T-helper 9 cell (primary cell): ENCODE measurements at regions not wholly inside any gene's neighbourhood (a gene's known extent, or its start where the extent isn't known, plus 50 kb on each side); places are given as distances from the start of the nearest gene placed in this dataset.

Experiments used
- DNase-seq: peaks from one replicate; pipeline ENCODE4 v3.0.0-alpha.2; 2020

DNA sequence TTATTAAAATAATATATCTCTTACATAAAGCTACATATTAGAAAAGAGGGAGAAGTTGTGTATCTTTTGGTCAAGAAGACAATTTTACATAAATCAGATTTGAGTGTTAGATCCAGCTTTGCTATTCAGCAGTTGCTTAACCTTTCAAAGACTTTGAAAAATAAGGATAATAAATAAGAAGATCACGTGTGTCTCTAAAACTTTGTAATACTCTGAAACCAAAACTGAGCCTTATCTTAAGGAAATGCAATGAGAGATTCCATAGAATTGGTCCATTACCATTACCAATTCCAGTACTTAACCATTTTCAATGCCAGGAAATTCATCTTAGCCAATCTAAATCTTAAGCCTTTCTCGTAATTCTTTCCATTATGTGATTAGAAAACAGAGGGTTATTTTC, 89.2 kb upstream of the COL5A2 start:
- no peak for DNase-seq

DNA sequence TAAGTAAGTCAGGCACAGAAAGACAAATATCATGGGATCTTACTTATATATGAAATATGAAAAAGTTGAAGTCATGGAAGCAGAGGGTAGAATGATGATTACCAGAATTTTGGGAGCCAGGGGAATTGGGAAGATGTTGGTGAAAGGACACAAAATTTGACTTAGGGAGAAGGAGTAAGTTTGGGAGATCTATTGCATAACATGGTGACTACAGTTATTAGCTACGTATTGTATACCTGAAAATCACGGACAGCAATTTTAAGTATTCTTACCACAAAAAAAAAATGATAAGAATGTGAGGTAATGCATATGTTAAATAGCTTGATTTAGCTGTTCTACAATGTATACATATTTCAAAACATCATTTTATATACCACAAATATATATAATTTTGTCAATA, 94.2 kb upstream of the COL5A2 start:
- DNase-seq: no peak

- no peak for DNase-seq
These were observed 94.8 kb upstream of the COL5A2 start for GRCh38 chr2:189274361-189274760.

DNA sequence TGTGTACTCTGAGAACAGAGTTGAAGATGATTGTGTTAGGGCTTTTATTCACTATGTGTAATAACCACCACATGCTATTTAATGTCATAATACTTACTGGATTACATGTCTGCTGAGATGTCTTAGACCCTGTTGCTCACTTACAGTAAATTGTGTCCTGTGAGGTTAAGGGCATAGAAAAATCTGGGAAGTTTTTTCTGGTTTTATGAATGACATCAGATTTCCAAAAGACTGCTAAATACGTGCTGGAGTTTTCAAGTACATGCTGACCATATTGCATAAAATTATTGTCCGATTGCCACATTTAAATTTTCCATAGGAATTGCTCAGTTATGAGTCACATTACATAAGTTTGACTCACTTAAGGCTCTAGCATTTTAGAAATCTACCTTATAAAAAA, 96.7 kb upstream of the COL5A2 start:
- DNase-seq: no peak

GRCh38 chr2:189281201-189281600, 101.6 kb upstream of the COL5A2 start:
- no peak for DNase-seq

DNA sequence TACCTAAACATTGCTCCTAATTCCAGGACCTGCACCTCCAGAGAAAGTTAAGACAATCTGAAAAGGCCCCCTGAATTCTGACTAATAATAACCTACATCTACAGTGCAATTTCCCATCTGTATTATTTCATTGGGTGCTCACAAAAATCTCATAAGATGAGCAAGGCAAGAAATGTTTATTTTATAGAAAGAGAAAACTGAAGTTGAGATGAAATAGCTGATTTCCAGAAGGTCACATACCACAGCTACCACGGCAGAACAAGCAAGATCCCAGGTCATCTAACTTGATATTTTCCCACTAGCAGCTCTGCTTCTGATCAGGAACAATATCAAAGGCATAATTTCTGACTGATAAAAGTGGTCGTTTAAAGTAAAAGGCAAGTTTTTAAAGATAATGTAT, 105.8 kb upstream of the COL5A2 start:
- DNase-seq: no peak

- no peak for DNase-seq
These were observed 106.5 kb upstream of the COL5A2 start for GRCh38 chr2:189285962-189286645.

DNA sequence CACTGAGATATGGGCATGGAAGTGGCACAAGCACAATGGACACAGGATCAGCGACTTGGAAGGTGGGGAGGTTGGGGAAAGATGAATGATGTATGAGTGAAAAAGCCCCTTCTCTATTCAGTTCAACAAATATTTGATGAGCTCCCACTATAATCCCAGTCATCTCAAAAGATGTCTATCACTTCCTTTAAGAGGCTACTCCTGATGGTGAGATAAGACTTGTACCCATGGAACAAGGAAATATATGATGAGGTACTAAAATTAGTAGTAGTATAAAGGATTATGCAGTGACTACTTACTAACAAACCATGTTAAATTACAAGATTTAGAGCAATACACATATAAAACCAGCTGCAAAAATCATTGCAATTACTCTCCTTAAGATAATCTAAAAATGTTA, 107.8 kb upstream of the COL5A2 start:
- DNase-seq: no peak

DNA sequence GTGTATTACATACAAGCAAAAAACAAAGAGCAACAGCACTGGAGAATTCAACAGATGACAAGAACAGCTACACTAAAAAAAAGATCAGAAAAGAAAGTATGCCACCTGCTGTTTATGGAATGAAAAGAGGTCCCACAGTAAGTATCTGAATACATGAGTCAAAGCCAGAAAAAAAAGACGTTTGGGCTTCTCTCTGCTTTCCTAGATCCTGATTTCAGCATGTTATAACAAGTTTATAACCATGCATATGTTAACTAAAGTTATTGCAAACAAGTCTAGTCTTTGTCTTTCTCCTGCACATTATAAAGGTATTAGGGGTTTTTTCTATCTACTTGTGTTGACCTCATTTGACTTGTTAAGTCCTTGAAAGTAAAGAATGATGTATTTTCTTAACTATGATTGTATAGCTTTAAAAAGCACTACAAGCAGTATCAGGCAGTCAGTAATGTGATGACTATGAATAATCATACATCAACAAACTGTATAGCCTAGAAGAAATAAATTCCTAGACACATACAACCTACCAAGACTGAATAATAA, 108.5 kb upstream of the COL5A2 start:
- DNase-seq: no peak

GRCh38 chr2:189291460-189291859, 111.9 kb upstream of the COL5A2 start:
- no peak for DNase-seq

DNA sequence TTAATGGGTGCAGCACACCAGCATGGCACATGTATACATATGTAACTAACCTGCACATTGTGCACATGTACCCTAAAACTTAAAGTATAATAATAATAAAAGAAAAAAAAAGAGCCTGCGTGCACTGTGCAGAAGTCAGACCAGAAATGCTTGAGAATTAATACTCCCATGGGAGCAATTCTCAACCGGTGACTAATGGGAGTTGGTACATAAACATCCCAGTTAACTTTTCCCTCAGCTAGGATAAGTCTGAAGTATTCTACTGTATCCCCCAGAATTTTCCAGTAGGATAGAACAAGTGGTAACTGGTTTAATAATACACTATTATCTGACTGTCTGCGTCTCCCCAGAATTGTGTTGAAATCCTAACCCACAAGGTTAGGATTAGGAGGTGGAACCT, 113.6 kb upstream of the COL5A2 start:
- no peak for DNase-seq

DNA sequence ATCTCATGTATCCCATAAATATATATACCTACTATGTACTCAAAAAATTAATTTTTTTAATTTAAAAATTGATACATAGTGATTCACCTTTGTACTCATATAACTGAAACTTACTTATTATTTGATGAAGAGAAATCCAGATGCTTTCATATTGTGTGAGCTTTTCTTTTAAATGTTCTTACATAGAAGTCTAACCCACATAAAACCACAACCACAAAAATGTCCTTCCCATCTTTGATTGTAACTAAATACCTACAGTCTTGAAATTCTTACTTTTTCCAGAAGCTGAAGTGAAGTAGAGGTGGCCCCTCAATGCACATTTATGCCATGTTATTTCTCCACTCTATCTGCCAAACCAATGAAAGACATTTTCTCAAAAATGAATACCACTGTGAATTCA, 117.9 kb upstream of the COL5A2 start:
- DNase-seq: no peak

- no peak for DNase-seq
These were observed 118.5 kb upstream of the COL5A2 start for GRCh38 chr2:189298038-189298437.

DNA sequence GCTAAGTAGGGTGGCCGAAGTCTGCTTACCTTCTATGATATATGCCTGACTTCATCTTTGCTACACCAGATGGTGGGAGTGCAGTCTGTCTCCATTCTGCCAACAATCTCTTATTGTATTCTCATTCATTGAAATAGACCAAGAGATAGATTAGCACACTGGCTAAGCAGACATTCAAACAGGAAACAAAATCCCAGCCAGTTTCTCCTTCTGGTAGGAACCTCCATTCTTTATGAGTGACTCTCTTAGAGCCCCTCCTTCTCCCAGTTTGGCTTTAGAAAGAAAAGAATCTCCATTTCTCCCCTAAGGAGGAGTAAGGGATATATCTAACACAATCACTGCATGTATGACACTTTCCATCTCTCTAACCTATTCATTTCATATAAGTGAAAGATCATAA, 118.9 kb upstream of the COL5A2 start:
- no peak for DNase-seq

- no peak for DNase-seq
These were observed 120.4 kb upstream of the COL5A2 start for GRCh38 chr2:189299974-189300373.

GRCh38 chr2:189300916-189301315, 121.4 kb upstream of the COL5A2 start:
- peak; percentile 5 for DNase-seq

DNA sequence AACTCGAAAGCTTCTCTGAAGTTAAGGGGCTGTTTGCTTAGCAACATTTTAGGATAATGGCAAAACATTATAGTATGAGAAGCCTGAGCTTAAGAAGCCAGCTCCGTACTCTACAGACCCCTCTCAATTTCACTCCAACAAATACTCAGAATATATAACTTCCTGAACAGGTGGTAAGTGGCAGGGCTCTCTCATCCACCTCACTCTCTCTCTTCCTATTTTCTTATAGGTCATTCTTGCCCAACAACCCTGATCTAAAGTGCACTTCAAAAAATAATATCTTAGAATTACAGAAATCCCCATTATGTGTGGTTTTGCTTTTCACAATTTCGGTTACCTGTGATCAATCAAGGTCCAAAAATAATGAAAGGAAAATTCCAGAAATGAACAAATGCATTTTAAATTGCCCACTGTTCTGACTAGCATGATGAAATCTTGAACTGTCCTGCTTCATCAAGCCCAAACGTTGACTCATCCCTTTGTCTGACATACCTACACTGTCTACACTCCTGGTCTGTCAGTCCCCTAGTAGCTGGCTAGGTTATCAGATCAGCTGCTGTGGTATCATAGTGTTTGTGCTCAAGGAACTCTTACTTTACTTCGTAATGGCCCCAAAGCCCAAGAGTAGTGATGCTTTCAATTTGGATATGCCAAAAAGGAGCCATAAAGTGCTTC, 122.8 kb upstream of the COL5A2 start:
- DNase-seq: no peak

- peak; percentile 15 for DNase-seq
These were observed 124.8 kb upstream of the COL5A2 start for GRCh38 chr2:189304360-189304759.

DNA sequence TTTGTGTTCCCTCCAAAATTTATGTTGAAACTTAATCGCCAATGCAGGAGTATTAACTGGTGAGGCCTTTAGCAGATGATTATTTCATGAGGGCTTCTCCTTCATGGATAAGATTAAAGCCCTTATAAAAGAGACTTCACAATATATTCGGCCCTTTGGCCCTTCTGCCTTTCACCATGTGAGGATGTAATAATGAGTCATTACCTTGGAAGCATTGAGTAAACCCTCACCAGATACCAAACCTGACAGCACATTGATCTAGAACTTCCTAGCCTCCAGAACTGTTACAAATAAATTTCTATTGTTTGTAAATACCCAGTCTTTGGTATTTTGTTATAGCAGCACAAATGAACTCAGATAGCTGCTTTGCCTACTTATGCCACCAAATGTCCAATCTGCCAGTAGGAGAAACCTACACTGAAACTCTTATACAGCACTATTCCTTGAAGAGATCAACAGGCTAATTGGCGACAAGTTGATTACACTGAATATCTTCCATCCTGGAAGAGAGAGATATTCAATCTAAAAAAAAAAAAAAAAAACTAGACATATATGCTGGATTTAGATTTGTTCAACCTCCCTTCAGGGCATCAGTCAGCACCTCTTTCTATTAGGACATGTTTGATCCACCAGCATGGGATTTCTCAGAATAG, 125.9 kb upstream of the COL5A2 start:
- no peak for DNase-seq

DNA sequence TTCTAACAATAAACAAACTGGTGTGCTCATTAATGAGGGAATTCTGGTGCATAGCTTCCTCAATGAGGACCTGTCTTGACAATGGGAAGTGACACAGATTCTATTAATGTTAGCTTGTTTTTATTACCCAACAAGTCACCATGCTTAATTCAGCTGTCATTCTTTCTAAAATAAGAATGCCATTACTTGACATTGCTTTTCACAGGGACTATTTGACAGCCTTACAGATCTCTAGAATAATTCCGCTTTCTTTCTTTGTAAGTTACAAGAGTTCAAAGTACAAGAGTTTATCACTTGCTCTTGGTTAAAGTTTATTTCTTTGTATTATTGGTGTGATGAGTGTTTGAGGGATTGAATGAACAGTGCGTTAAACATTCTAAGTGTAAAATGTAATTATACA, 127.0 kb upstream of the COL5A2 start:
- no peak for DNase-seq

DNA sequence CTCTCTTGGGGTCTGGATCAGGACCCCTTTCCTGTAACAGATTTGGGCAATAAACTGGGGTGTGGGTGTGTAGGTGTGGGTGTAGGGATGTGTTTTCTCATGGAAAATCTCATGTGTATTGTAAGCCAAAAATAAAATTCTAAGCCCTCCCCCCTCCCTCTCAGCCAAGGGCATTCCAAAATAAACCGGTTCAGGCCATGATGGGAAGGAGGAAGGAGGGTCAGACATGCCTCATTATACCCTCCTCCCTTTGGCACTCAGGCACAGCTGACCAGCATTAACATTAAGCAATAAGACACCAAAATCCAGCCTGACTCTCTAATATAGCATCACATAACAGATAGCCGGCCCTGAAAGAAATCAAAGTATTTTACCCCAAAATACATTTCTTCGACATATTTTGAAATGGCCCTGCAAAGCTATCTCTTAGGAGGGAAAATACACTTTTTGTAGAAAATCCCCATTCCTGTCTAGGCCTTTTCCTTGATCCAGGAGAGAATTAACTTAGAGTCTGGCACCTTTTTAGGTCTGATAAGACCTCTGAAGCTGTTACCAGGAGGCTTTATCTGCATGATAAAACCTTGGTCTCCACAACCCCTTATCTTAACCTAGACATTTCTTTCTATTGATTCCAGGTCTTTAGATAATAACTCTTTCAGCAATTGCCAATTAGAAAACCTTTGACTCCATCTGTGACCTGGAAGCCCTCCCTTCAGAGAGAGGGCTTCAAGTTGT, 128.7 kb upstream of the COL5A2 start:
- no peak for DNase-seq

DNA sequence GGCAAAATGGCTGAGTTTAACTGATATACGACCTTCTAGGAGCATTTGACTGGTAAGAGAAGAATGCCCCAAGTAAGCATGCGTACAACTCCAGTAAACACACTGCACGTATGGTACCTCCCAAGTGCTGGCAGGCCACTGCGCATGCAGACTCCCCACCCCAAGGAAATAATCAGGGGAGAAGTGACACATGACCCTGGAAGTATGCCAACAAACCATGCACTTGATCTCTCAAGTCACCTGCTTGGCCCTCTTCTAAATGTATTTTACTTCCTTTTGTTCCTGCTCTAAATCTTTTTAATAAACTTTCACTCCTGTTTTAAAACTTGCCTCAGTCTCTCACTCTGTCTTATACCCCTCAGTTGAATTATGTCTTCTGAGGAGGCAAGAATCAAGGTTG, 129.8 kb upstream of the COL5A2 start:
- no peak for DNase-seq

DNA sequence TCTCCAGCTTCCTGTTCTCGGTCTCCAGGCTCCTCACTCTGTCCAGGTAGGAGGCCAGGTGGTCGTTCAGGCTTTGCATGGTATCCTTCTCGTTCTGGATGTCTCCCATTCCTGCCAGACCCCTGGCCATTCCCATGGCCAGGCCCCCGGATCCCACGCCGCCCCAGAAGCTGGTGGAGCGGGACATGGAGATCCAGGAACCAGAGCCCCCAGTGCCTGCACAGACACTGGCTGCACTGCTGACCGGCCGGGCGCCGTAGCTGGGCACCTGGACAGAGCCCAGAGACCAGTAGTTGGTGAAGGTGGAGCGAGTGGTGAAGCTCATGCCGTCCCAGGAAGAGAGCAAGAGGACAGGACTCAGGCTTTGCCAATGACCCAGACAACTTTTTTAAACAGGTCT, 129.1 kb upstream of the WDR75 start:
- no peak for DNase-seq
